Amniotic epithelial cell (primary cell): ENCODE measurements at regions not wholly inside any gene's neighbourhood (a gene's known extent, or its start where the extent isn't known, plus 50 kb on each side); places are given as distances from the start of the nearest gene placed in this dataset.

ENCODE experiments used
- DNase-seq: peaks from one replicate; pipeline ENCODE4 v3.0.0-alpha.2; 2010; ENCODE audit warnings: low read depth

- no peak for DNase-seq
Measured at GRCh38 chr3:109903100-109903499, 565.8 kb upstream of the DPPA4 start.

DNA sequence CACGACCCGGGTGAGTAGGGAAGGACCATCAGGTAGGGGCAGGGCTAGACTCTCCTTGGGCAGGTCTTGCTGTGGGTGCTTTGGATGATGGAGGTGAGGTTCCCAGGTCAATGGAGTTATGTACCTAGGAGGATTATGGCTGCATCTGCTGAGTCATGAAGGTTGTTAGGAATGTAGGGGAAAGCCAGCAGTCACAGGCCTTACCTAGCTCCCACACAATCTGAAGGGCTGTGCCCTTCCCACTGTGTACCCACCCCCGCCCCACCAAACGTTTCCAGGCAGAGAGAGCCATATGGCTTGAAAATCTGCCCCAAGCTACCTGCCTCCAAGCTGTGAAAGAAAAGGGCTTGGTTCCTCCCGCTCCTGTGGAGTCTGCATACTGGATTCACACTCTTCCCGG lies 573.4 kb upstream of the DPPA4 start:
- DNase-seq = peak; percentile 14

DNA sequence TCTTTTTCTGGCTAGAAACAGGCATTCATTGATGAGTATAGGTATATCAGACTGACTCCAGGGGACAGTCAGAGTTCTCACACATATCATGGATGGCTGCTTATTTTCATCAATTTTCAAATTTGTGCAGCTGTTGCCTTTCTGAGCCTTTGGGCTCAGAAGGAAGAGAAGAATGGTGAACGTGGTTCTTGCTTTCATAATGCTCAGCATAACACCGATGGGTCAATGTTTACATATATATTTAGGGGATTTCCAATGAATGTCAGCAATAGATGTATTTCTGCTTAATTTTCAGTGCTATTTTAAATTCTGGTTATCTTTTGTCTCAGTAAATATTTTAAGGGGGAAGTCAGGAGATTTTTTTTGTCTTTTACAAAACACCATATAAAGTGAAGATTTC lies 581.4 kb upstream of the DPPA4 start:
- no peak for DNase-seq

DNA sequence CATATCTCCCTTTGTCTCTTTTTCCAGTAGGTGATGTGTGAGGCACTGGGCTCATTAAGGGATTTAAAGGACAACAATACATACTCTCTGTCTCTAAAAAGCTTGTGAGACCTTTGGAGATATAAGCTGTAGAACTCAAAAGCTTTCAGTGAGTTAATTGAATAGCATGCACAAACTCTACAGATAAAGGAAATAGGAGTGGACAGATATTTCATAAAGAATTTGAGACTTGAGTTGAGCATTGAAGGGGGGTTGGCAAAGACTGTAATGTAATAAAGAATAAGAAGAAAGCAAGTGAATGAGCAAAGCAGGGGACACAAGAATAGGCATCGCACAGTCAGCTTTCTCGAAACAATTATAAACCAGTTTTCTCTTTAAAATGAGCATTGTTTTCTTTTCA lies 583.4 kb upstream of the DPPA4 start:
- no peak for DNase-seq

GRCh38 chr3:109921509-109921908 lies 584.2 kb upstream of the DPPA4 start:
- no peak for DNase-seq

- no peak for DNase-seq
Measured at GRCh38 chr3:109922856-109923255, 585.5 kb upstream of the DPPA4 start.

- no peak for DNase-seq
Measured at GRCh38 chr3:109923431-109923830, 586.1 kb upstream of the DPPA4 start.

GRCh38 chr3:109924196-109924595 lies 586.9 kb upstream of the DPPA4 start:
- DNase-seq = no peak

GRCh38 chr3:109926376-109926775 lies 589.0 kb upstream of the DPPA4 start:
- peak; percentile 22 for DNase-seq

- peak; percentile 98 for DNase-seq
Measured at GRCh38 chr3:109927161-109927560, 589.8 kb upstream of the DPPA4 start.

DNA sequence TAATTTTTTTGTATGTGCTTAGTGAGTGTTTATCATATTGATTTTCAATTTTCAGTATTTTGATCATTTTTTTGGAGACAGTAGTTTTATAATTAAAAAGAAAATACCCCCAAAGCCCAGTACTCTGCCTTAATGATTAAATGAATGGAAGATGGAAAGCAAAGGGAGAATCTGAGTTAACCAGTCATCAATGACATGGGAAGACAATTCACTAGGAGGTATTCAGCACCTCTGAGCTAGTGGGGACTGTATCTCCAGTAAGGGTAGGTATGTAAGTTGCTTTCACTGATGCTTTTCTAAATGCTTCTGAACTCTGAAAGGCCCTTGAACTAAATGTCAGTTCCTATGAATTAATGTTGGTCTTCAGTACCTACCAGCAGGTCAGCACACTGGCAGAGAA lies 590.4 kb upstream of the DPPA4 start:
- no peak for DNase-seq

- DNase-seq = no peak
Measured at GRCh38 chr3:109930582-109930981, 593.2 kb upstream of the DPPA4 start.

DNA sequence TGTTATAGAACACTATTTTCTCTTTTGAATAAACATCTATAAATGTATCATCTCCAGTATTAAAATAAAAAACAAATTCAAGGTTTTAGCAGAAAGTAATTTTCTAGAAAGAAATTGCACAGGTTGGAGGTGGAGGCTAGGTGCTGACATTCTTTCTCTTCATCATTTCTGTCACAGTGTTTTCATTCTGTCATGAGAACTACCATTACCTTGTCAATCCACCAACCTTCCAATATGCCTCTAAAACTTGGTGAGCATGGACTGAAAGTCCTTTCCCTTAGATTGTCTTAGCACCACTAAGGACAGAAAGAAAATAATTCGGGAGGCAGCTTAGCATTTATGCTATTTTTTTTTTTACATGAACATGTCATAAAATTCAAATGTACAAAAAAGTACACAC lies 596.2 kb upstream of the DPPA4 start:
- no peak for DNase-seq

- DNase-seq = no peak
Measured at GRCh38 chr3:109939817-109940216, 602.5 kb upstream of the DPPA4 start.

DNA sequence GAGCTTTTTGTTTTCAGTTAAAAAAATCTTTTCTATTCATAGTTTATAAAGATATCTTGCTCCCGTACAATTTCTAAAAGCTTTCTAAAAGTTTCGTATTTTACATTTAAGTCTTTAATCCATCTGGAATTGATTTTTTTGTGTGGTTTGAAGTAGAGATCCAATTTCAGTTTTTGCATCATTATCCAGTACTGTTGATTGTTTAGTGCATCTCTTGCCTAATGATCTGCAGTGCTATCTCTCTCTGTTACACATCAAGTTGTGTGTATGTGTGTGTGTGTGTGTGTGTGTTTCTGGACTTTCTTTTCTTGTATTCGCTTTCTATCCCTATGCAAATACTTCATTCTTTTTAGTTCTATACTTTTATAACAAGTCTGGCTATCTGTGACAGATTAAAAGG lies 605.8 kb upstream of the DPPA4 start:
- DNase-seq = no peak

GRCh38 chr3:109944836-109945235 lies 607.5 kb upstream of the DPPA4 start:
- no peak for DNase-seq

DNA sequence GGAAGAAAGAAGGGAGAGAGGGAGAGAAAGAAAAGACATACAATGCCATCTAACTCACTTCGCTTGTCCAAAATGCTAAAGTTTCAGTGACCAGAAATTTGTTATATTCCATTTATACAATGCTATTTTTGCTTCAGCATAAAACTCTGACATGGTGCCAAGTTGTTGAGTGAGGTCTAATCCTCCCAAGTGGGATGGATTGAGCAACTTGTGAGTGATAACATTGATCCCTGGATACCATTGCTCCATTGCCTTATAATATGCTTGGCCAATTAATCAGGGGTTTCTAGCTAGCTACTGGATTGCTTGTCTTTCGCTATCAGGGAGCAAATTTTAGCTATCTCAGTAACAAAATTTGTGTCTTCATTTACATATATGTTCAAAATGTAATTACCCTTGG lies 615.6 kb upstream of the DPPA4 start:
- peak; percentile 74 for DNase-seq

DNA sequence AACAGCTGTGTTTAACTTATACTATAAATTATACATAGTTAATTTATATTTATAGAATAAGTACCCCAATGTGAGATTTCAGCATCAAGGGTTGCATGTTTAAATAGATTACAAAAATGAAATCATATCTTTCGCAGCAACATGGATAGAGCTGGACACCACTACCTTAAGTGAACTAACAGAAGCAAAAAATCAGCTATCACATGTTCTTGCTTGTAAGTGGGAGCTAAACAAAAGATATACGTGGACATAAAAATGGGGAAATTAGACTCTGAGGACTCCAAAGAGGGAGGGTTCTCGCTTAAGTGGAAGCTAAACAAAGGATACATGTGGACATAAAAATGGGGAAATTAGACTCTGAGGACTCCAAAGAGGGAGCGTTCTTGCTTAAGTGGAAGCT lies 626.5 kb upstream of the DPPA4 start:
- DNase-seq = no peak

- DNase-seq = peak; percentile 24
Measured at GRCh38 chr3:109973733-109974132, 636.4 kb upstream of the DPPA4 start.

DNA sequence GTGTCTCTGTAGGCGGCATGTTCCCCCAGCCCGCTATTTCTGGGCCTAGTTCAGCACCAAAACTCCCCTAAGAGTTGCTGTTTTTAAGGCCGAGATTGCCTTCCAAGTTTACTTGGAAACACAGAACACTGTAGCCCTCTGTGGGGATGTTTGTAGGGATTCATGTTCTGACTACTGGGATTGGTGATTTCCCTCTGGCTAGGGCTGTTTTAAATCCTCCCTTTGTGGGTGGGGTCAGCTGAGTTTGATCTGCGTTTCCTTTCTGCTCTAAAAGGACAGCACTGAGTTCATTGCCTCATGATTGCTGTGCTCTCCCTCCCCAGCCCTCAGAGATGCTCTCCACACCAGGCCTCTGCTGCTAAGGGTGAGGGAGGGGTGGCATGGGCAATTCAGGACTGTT lies 640.6 kb upstream of the DPPA4 start:
- no peak for DNase-seq

GRCh38 chr3:109982201-109982600 lies 644.9 kb upstream of the DPPA4 start:
- DNase-seq = no peak

DNA sequence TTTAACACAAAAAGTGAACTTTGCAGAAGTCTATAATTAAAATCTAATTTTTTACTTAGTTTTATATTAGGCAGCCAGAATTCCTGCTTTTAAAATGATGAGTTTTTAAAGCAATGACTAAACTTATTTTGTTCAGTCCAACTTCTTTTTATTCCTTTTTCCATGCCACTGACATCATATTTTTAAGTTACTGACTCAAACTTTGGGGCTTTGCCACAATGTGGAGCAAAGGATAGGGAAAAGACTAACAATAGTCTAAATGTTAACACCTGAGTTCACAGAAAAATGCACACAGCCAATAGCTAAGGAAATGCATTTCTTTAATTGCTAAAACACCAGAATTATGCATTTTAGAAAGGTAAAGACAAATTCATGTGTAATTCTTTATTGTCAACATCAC lies 647.6 kb upstream of the DPPA4 start:
- DNase-seq = no peak

DNA sequence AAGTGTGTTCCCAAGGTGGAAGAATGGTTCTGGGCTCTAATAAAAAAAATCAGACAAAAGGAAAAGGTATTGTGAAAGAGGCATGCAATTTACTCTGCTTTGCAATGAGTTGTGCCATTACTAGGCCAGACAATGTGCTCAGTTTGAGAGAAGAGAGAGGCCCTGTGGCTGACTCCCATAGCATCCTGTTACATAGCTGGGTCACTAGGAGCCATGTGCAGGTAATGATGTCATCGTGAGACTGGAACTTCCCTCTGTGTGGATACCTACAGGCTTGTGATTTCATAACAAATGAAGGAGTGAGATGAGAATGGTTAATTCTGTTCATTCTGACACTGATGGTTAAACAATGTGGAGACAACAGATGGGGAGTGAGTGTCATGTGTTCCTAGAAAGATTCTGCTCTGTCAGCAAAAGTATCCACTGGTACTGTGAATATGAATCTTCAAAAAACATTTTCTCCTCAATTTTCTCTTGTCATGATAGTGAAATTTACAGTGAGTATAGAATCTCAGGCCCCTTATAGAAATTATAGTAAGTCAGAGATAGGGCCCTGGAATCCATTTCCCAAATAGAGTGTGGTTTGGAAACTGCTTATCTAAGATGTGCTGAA lies 648.7 kb upstream of the DPPA4 start:
- peak; percentile 7 for DNase-seq

DNA sequence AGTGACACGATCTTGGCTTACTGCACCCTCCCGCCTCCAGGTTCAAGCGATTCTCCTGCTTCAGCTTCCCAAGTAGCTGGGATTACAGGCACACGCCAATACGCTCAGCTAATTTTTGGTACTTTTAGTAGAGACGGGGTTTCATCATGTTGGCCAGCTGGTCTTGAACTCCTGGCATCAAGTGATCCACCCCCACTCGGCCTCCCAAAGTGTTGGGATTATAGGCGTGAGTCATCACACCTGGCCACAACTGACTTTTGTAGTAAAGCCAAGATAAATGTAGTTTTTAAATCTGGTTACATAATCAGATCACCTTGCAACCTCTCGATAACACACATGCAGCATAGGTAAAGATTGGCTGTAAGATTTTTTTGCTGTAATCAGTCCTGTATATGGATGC lies 657.5 kb upstream of the DPPA4 start:
- DNase-seq = no peak

DNA sequence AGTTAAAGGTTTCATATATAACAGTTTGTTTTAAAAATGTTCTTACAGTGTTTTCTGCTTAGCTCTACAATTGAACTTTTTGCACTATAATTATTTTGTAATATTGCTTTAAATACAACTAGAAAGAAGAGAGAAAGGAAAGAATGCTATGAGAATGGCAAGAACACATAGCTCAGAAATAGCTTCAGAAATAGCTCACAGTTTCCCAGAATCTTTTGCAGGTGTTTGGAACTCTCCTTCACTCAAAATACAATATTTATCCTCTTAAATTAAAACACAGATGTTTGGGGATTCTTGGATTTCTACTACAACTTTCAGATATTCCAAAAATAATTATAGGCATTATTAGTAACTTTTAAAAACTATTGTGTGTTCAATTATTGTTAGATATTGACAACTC lies 658.0 kb upstream of the DPPA4 start:
- DNase-seq = no peak
